ENCODE measurements at regions not wholly inside any gene's neighbourhood (a gene's known extent, or its start where the extent isn't known, plus 50 kb on each side); places are given as distances from the start of the nearest gene placed in this dataset.

DNA sequence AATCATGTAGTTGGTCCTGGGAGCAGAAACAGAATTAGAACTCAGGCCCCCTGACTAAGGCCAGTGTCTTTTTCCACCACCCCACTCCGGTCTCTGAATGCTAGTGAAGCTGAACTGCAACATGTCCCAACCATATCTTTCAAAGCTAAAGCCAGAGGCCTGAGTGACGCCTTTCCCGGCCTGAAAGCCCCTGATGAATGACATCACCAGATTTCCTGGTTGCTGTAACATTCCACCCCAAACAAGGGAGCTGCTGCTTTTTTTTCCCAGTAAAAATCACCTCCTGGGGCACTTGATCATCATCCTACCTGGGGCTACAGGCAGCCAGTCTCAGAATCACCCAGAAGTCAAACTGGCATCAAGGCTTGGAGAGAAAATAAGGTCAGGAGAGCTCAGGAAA is 162.7 kb downstream of the ARL4C start:
- no peak for DNase-seq

- DNase-seq = no peak
These were observed 163.4 kb downstream of the ARL4C start for GRCh38 chr2:234333168-234334130.

DNA sequence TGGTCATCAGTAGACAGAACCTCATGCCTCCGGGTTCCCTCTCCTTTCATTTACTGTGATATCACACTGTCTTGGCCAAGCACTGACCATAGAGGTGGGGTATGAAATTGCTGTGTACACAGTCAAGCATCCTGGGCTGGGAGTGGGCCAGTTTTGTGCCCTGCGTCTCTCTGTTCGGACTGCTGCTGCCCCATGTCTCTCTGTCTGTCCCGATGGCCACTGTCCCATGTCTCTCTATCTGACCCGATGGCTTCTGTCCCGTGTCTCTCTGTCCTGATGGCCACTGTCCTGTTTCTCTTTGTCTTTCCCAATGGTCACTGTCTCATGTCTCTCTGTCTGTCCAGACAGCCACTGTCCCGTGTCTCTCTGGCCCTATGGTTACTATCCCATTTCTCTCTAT is 164.9 kb downstream of the ARL4C start:
- no peak for DNase-seq

GRCh38 chr2:234331566-234331965 is 165.3 kb downstream of the ARL4C start:
- DNase-seq = no peak

- DNase-seq = no peak
These were observed 166.0 kb downstream of the ARL4C start for GRCh38 chr2:234330902-234331301.

- no peak for DNase-seq
These were observed 167.5 kb downstream of the ARL4C start for GRCh38 chr2:234329202-234329960.

GRCh38 chr2:234328444-234328990 is 168.4 kb downstream of the ARL4C start:
- no peak for DNase-seq

GRCh38 chr2:234326694-234327093 is 170.2 kb downstream of the ARL4C start:
- DNase-seq = no peak

DNA sequence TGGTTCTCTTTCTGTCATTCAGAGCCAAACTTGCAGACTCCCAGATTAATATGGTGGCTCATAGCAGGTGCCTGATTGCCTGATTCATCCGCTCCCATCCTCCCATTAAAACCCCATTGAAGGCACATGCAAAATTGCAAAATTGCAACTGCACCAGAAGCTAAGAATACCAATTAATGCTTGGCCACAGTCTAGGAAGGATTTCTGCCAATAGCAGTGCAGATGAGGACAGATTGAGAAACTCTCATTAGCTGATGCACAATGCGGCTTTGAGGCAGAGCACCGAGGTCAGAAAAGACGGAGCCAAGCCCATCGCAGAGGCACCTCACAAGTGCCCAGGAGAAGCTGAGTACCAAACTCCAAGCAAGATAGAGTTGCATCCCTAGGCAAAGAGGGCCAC is 172.8 kb downstream of the ARL4C start:
- DNase-seq = no peak

GRCh38 chr2:234322766-234323465 is 174.0 kb downstream of the ARL4C start:
- DNase-seq = no peak

DNA sequence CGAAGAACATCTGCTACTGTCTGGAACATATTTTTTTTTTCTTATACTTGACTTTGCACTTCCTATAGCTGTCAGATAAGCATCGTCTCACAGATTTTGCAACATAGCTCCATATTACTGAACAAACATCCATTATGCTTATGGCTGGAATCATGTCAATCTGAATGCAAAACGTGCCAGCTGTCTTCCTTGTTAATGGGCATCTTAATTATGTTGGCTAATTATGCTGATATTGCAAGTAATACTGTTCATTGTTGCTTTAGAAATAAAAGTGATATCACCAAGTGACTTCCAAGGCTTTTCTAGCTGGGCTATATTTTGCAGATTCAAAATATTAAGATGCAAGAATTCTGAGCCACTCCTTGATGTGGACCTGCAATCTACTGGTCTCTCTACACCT is 176.8 kb downstream of the ARL4C start:
- no peak for DNase-seq

DNA sequence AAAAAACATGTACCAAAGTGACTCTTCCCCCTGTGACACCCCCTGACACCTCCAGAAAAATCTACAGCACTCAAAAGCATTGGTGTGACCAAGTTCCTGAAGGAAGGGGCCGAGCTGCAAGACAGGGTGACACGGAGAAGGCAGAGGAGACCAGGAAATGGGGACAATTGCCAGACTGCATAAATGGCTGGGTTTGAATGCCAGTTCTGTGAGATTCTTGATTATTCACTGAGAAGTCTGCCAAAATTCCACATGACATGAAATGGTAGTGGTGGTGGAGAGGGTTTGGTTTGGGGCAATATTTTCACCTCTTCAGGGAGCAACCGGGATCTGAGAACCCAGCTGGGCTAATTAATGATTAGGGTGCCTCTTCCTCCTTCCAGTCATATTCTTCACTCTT is 178.5 kb downstream of the ARL4C start:
- DNase-seq = no peak

GRCh38 chr2:234313558-234313957 is 183.3 kb downstream of the ARL4C start:
- DNase-seq = no peak

DNA sequence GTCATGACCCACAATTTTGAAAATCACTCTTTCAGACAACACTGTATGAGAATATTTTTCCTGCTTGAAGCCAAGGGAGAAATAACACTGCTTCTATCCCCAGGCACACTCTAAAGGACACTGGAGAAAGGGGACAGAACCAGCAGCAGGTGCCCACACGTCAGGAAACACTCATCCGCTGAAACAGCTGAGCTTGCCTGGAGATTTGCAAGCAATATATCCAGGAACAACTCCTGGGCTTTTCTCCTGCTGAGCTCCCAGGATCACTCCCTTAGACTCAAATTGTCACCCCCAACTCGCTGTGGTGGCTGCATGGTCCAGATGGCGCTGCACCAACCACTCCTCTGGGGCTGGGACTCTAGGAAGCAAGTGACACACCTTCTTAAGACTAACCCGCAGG is 186.7 kb downstream of the ARL4C start:
- DNase-seq = no peak

GRCh38 chr2:234309431-234309830 is 187.4 kb downstream of the ARL4C start:
- DNase-seq = no peak

DNA sequence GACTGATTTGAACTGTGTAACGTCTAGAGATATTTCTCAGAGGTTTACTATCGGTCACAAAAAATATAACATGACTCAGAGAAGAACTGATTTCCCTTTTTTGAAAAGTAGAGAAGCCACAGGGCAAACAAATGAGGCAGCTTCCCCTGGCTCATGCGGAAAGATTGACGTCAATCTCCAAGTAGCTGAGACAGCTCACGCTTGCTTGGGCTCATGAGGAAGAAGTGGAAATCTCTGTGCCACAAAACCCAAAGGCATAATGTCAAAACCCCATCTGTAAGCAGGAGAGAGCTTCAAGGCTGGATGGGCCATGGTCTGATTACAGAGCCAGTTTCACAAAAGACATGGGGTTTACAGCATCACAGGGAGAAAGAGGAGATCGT is 188.1 kb downstream of the ARL4C start:
- DNase-seq = peak; percentile 51 to 58

DNA sequence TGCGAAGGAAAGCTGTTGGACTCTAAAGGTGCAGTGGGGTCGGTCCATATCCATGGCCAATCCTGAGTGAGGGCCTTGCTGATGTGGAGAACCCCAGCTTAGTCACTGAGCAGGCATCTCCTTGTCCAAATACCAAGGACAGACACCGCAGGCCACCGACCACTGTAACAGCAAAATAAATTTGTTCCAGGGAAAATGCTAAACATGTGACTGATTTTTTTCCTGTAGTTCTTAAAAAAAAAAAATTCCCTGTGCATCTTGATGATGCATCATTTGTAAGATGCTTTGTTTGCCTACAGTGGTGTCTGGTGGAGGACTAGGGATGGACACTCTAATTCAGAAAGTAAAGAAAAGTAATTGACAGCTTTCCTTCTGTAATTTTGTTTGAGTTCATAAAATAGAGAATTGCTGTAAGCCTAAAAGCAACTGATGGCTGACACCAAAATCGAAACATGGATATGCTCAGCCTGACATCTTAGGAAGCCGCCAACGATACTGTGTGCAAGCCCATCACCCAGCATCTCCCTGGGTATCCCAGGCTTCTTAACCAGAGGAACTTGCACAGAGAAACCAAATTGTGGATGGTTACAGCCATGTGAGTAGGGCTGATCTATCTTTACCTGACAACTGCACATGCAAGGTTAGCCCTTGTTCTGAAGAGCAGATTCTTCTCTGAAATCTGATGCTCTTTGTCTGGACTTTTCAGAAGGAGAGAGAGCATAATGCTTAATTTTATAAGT is 188.6 kb downstream of the ARL4C start:
- no peak for DNase-seq

GRCh38 chr2:234307322-234307961 is 189.4 kb downstream of the ARL4C start:
- no peak for DNase-seq

DNA sequence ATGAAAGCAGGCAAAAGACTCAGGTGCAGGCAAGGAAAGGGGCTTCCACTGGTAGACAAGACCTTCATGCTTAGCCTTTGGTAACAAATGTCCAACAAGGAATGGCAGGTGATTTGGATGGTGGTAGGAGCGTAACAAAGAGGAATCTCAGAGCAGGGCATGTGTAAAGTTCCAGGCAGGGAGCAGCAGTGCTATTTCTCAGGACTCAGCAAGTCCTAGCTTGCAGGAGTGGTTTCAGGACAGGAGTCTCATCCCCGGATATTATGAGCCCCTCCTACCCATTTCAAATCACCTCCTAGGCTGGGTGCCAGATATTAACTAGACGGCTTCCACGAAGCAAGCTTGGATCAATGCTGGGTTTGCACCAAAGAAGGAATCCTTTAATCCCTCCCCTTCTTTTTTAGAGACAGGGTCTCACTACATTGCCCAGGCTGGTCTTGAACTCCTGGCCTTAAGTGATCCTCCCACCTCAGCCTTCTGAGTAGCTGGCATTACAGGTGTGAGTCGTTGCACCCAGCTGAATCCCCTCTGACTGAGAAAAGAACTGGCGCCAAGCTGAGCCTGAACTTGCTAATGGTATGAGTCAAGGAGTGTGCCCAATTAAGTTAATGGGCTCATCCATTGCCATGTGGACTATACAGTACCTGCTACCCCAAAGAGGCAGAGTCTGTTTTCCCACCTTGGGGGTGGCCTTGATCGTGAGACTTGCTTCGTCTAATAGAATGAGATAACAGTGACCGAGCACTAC is 190.3 kb downstream of the ARL4C start:
- DNase-seq = no peak

GRCh38 chr2:234305846-234306245 is 191.0 kb downstream of the ARL4C start:
- DNase-seq = no peak

GRCh38 chr2:234304950-234305349 is 191.9 kb downstream of the ARL4C start:
- DNase-seq = no peak

Measured in stimulated activated CD4-positive, alpha-beta T cell treated with anti-CD3 and anti-CD28 coated beads, Interleukin-2, amount 100 ng/mL, for 48 hours (primary cell).